GM18520 (cell line): ENCODE measurements at regions not wholly inside any gene's neighbourhood (a gene's known extent, or its start where the extent isn't known, plus 50 kb on each side); places are given as distances from the start of the nearest gene placed in this dataset.

Source experiments
- ATAC-seq: cut with Tn5 transposase; IDR thresholded peaks from one replicate; pipeline ENCODE4 v1.9.1; 2021; ENCODE audit not compliant: unreplicated experiment

DNA sequence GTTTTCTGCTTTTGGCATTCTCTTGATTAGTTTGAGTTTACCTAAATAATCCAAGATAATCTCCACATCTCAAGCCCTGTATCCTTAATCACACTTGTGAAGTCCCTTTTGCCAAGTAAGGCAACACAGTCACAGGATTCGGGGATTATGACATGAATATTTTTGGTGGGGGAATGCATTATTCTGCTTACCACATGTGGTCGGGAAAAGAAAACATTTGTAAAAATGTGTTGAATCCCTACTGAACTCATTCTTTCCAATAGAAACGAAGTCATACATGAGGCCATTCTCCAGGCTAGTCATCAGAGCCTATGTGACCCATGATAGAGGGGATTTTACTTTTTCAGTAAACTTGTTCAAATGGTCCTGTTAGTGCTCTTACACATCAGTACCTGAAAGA is 58.5 kb upstream of the PRICKLE1 start:
- ATAC-seq = no peak

DNA sequence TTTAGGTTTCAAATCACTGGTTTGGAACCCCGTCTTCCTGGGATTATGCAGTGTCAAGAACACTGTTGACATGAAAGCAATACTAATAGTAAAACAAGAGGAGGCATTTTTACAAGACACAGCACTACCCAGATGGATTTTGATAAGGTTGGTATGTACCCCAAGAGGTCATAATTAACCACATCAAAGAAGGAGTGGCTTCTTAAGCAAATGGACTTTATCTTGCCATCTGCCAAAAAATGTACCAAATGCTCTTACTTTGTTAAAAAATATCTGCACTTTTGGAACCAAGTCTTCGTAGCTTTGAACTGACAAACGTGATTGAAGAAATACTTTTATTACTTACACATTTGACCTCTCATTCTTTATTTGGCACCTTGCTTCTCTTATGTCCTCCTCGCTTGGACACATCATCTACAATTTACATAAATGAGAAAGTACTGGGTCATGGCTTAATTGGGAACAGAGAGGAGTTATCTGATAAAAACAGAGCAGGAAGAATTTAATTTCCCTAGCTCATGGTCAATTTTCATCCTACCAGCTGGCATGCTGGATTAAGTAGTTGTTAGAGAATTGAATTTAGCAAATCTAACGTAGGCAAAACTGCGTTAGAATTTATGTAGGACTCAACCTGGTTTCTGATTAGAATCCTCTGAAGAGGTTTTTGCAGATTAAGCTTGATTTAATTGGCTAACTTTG is 54.5 kb upstream of the PRICKLE1 start:
- no peak for ATAC-seq

DNA sequence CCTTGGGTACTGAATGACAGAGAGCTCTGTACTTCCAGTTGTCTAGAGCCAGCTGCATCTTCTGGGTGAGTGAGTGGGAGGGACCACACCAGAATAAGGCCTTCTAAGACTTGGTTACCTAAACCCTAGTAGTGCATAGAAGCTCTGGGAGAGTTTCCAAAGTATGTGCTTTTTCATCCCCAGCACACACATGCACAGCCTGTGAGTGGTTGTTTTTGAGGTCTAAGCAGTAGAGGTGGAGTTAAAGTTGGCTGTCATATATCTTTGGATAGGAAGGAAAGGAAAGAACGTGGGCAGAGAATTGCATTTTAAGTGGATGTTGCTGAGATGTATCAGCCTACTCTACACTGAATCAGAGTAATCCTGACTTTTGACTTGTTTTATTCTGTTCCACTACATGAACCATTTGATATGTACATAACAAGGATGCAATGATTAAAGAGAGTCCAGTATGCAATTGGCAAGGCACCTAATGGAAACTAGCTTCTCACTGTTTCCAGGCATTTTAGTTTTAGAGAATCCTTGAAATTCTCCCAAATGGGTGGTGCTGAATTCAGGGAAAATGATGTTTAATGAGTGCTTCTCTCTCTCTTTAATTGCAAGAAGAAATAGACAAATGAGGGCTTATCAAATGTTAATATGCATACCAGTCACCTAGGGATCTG is 51.8 kb upstream of the PRICKLE1 start:
- no peak for ATAC-seq

GRCh38 chr12:42640391-42640790 is 50.8 kb upstream of the PRICKLE1 start:
- no peak for ATAC-seq

DNA sequence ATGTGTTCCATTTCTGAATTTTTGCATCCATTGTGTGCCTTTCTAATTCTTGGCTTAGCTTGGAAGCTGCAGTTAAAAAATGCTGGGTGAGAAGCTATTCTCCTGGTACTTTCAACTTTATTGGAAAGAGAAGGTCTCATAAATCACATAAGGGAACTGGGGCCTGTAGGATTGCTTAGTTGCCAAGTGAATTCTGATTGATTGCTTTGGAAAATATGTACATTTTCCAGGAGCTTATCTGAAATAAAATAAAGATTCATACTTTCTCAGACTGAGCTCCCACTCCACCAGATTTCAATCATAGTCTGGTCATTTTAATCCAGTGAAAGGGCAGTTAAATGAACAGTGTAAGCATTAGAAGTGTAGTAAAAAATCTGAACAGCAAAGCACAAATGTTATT is 50.0 kb upstream of the PRICKLE1 start:
- ATAC-seq = no peak
